NCI-H187 treated with DMSO at 0.1 percent for 48 hours (cell line): ENCODE measurements at regions not wholly inside any gene's neighbourhood (a gene's known extent, or its start where the extent isn't known, plus 50 kb on each side); places are given as distances from the start of the nearest gene placed in this dataset.

ENCODE experiments used
- DNase-seq: peaks from one replicate; lab custom pipeline; 2025; lab: John Stamatoyannopoulos, UW

- DNase-seq: no peak
These were observed 51.5 kb upstream of the ARID1B start for GRCh38 chr6:156725712-156726111.

DNA sequence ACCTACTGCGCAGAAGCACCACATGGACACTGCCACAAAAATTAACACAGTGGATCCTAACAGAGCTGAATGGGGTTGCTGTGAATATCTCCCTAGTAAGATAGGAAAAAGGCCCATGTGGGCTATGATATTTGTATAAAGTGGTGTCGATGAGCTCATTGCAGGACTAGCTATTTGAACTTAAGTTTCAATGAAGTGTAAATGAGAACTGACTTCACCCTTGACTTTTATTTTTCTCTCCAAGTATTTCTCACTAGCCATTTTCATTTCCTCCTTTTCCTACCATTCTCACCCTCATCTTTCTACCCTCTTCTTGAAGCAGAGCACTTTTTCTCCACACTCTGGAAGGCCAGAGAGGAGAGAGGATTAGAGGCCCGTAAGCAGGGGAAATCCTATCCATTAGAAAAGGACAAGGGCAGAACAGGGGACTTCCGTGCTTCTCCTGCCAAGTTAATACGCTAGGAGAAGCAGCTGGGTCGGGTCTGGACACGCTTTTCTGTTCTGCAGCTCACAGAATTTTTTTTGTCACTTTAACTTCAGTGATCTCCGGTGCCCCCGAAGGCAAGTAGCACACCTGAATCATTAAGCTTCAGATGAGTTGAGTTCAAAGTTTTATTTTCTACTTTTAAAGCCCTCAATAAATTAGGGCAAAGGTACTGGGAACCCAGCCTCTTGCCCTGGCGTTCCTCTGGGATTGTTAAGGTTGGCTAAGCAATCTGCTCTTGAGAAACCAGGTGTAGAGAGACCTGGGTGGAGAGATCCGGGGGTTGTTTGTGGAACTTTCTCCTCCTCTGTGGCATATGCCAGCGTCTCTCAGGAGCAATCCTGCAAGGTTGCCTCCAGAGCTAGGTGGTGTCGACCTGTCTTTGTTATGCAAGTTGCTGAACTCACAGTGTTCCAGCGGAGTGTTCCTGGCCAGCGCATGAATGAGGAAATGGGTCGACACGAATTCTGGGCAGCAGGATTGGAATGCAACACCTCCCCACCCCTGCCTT, 56.2 kb upstream of the ARID1B start:
- no peak for DNase-seq

DNA sequence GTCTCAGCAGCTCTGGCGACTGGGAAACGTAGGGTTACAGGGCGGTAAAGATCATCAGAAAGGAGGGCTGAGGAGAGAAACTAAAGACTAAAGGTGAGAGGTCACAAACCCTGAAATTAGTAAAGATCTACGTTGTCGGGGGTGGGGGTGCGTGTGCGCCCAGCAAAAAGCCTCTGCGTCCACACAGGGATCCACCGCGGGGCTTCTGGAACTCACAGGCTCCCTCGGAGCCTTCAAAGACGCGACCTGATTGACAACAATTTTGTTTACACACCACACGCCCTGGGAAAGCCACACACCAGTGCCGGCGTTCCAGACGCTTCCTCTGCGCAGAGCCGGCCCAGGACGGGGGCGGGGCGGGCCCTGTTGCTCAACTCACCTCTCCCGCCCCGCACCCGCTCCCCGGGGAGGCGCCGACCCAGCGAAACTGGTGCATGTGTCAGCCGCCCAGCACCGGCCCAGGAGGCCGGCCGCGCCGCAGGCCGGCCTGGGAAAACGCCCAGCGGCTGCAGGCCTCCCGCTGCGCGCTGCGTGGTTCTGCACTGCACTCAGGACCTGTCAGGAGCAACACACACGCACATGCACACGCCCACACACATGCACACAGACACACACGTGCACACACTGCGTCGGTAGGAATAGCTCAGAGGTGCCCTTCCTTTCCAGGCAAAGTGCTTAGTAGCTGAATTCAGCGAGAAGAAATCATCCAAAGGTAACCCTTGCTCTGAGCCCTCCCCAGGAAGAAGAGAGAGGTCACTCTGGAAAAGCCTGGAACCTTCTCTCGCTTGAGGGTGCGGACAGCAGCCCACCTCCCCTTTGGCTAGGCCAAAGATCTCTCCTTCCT, 57.2 kb upstream of the ARID1B start:
- DNase-seq: no peak

GRCh38 chr6:156719395-156719719, 57.8 kb upstream of the ARID1B start:
- no peak for DNase-seq

DNA sequence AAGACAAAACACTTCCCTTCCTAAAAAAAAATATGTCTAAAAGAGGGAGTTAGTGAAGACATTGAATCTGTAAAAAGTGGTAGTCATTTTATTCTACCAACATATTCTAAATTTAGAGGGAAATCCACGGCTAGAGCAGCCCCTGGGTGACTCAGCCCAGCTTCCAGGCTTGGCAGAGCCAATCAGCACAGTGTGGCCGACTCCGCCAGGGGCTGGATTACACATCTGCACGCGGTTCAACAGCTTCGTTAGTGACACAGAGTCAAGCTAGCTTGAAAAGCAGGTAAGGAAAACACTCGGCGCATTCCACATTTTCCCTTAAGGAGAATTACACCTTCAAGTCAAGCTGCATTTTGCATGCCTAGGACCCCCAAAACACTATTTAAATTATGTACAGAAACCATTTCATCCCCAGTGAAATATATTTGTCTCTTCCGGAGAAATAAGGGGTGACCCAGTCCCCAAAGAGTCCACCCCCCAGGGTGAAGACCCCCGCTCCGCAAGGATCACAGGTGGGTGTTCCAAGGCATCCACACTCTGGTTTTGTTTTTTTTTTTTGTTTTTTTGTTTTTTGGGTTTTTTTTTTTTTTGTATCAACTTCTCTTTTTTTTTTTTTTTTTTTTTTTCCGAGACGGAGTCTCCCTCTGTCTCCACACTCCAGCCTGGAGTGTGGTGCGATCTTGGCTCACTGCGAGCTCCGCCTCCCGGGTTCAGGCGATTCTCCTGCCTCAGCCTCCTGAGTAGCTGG, 58.4 kb upstream of the ARID1B start:
- no peak for DNase-seq

GRCh38 chr6:156717542-156717941, 59.6 kb upstream of the ARID1B start:
- DNase-seq: no peak

- DNase-seq: no peak
These were observed 61.3 kb upstream of the ARID1B start for GRCh38 chr6:156715839-156716238.

DNA sequence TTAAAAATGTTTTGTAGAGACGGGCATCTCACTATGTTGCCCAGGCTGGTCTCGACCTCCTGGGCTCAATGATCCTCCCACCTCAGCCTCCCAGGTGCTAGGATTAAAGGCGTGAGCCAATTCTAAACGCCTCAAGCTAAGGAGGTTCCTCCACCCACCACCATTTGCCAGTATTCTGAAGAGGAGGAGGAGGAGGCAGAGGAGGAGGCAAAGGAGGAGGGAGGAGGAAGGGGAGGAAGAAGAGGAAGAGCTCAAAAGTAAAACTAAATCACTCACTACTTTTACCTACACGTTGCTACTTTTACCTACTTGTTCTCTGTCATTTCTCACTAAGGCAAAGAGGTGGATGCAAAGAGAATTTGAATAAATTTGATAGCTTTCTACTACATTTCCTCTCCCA, 63.6 kb upstream of the ARID1B start:
- DNase-seq: no peak

- DNase-seq: no peak
These were observed 66.7 kb upstream of the ARID1B start for GRCh38 chr6:156710479-156710878.

DNA sequence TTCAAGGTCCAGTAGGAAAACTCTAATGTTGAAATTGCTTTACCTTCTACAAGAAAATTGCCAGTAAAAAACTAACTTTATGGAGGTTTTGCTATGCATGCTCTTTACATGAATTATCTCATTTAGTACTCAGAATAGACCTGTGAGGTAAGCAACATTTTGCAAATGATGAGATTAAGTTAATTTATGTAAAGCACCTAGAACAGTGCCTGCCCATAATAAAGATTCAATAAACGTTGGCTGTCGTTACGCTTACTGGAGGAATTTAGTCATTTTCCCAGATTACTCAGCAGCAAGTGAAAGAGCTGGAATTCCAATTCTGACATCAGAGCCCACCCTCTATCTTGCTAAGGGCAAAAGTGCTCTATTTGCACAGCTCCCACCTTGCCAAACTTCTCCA, 69.4 kb upstream of the ARID1B start:
- no peak for DNase-seq

GRCh38 chr6:156703719-156704118, 73.5 kb upstream of the ARID1B start:
- no peak for DNase-seq

GRCh38 chr6:156701966-156702365, 75.2 kb upstream of the ARID1B start:
- no peak for DNase-seq

DNA sequence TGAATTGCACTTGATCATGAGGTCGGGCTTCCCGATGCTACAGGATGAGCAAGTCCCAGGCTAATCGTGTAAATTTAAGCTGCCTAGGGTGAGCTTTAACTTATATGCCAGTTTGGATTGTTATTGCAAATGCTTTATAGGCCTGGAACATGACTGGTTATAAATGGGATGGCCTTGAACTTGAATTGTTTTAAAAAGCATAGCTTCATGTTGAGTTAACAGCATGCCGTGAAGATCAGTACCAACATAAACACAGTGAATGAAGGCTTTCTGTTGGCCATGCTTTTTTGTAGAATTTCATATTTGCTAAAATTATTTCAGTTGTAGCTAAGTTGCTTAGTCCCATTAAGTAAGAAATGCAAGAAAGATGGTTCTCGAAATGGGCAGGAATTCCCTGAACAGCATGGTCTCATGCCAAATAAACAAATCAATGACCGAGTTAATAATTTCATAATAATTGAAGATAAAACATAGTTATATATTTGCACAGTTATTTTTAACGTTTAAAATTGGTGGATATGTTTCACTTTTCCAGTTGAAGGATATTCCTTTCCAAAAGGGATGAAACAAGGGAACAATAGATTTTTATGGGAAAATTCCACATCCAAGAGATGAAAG, 76.6 kb upstream of the ARID1B start:
- DNase-seq: no peak

GRCh38 chr6:156699935-156700334, 77.2 kb upstream of the ARID1B start:
- DNase-seq: no peak

DNA sequence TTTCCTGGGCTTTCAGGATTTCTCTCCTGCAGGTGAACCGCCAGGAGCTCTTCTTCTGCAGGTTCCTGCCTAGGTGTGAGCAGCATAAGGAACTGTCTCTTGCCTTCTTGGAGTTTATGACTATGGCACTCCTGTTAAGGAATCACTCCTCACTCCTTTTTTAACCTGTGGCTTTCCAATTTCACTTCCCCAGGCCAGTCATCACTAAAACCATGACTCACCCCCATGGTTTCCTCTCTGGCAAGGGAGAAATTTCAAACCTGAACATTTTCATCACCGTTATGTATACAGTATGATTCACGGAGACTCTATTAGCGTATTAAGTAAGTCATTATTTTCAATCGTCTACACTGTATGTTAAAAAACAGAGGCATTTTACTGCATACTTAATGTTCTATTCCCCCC, 78.2 kb upstream of the ARID1B start:
- no peak for DNase-seq

DNA sequence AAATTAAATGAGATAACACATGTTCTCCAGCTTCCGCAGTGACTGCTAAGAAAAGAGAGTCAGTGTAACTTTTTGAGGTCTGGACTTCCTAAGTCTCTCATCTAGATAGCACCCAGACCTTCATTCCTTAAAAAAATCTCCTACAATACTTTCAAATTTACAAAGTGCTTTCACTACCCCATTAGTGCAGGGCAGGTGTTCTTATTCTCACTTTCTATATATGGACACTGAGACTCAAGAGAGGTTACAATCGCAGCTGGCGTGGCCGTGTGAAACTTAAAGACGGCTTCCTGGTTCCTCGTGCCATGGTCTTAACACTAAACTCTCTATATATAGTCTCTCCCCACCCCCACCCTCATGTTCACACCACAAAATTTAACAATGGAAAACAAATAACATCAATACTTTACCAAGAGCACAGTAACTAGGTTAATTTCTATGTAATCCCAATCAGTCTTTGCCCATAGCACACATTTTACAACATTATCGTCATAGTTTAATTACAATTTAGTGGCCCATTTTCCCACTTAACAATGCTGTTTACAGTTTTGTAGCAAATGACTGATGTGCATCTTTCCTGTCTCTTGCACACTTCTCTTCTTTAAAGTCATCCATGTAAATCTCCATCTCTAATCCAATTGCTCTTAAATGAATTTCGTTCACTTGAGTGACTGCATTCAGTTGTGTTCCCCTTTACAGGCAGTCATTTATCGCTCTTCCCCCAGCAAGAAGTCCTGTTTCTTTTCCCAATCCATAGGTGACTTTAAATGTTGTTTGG, 78.8 kb upstream of the ARID1B start:
- no peak for DNase-seq

GRCh38 chr6:156697225-156697830, 79.8 kb upstream of the ARID1B start:
- no peak for DNase-seq

GRCh38 chr6:156695742-156696141, 81.4 kb upstream of the ARID1B start:
- DNase-seq: no peak

DNA sequence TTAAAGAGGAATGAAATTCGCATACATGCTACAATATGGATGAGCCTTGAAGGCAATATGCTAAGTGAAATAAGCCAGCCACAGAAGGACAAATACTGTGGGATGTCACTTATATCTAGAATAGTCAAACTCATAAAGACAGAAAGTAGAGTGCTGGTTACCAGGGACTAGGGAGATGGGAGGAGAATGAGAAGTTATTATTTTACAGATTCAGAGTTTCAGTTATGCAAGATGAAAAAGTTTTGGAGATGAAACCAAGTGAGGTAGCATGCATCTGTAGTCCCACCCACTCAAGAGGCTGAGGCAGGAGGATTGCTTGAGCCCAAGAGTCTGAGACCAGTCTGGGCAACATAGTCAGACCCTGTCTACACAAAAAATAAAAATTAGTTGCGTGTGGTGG, 82.5 kb upstream of the ARID1B start:
- DNase-seq: no peak

- no peak for DNase-seq
These were observed 86.2 kb upstream of the ARID1B start for GRCh38 chr6:156691018-156691417.

DNA sequence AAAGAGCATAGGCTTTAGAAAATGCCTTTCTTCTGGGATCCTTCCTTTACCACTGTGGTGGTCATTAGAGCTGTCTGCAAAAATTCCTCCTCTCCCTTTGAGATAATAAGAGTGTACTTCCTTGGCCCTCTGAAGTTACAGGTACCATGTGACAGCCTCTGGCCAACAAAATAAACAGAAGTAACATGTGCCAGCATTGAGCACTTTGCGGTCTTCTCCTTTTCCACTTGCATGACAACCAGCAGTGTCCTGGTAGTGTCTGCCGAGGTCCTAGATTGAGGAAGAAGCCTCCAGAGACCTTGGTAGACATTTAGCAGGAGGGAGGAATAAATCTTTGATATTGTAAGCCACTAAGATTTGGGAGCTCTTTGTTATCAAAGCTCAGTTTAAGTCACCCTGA, 87.5 kb upstream of the ARID1B start:
- no peak for DNase-seq
